H9 (cell line): ENCODE measurements at regions not wholly inside any gene's neighbourhood (a gene's known extent, or its start where the extent isn't known, plus 50 kb on each side); places are given as distances from the start of the nearest gene placed in this dataset.

Experiments
- DNase-seq: peaks from one replicate; pipeline ENCODE4 v3.0.0-alpha.2; 2017
- H2AFZ ChIP-seq: one replicate; pipeline ENCODE4 v1.6.1; 2013; ENCODE audit warnings: mild to moderate bottlenecking, low read length, control low read depth, moderate library complexity
- H2AK5ac ChIP-seq: 2 replicates; pipeline ENCODE4 v1.6.1; 2013; ENCODE audit warnings: low read length, control low read depth, mixed read lengths; ENCODE audit not compliant: insufficient read length
- H2BK120ac ChIP-seq: one replicate; pipeline ENCODE4 v1.6.1; 2013; ENCODE audit warnings: low read depth, mild to moderate bottlenecking, low read length, control low read depth, inconsistent platforms; ENCODE audit not compliant: poor library complexity, severe bottlenecking
- H2BK12ac ChIP-seq: 2 replicates; pipeline ENCODE4 v1.6.1; 2013; ENCODE audit warnings: low read length, control low read depth, mixed read lengths, low read depth; ENCODE audit not compliant: insufficient read length
- H2BK15ac ChIP-seq: 2 replicates; pipeline ENCODE4 v1.6.1; 2013; ENCODE audit warnings: low read depth, low read length, control low read depth
- H2BK20ac ChIP-seq: one replicate; pipeline ENCODE4 v1.6.1; 2013; ENCODE audit warnings: low read depth, mild to moderate bottlenecking, low read length, control low read depth, inconsistent platforms; ENCODE audit not compliant: poor library complexity, severe bottlenecking
- H2BK5ac ChIP-seq: 2 replicates; pipeline ENCODE4 v1.6.1; 2013; ENCODE audit warnings: low read length, control low read depth, mixed read lengths; ENCODE audit not compliant: insufficient read length
- H3K14ac ChIP-seq: 2 replicates; pipeline ENCODE4 v1.6.1; 2013; ENCODE audit warnings: low read length, control low read depth; ENCODE audit not compliant: insufficient read depth
- H3K18ac ChIP-seq: 2 replicates; pipeline ENCODE4 v1.6.1; 2013; ENCODE audit warnings: low read depth, mild to moderate bottlenecking, mixed read lengths, low read length, control low read depth; ENCODE audit not compliant: insufficient read length
- H3K23ac ChIP-seq: 2 replicates; pipeline ENCODE4 v1.6.1; 2013; ENCODE audit warnings: low read length, control low read depth, mixed read lengths, low read depth; ENCODE audit not compliant: insufficient read length
- H3K23me2 ChIP-seq: 2 replicates; pipeline ENCODE4 v1.6.1; 2013; ENCODE audit warnings: low read depth, mild to moderate bottlenecking, mixed read lengths, low read length, control low read depth; ENCODE audit not compliant: insufficient read length, poor library complexity, severe bottlenecking
- H3K27ac ChIP-seq: 2 replicates; pipeline ENCODE4 v1.5.1; 2013; ENCODE audit warnings: low read length, control low read depth, mixed read lengths, low read depth; ENCODE audit not compliant: insufficient read length
- H3K27me3 ChIP-seq: 2 replicates; pipeline ENCODE4 v1.6.1; 2013; ENCODE audit warnings: low read length, control low read depth, inconsistent platforms; ENCODE audit not compliant: insufficient read depth
- H3K4ac ChIP-seq: 2 replicates; pipeline ENCODE4 v1.6.1; 2013; ENCODE audit warnings: low read depth, mild to moderate bottlenecking, control low read depth, inconsistent platforms, low read length, moderate library complexity
- H3K4me1 ChIP-seq: 2 replicates; pipeline ENCODE4 v1.6.1; 2013; ENCODE audit warnings: low read length, control low read depth, inconsistent platforms; ENCODE audit not compliant: insufficient read depth
- H3K4me2 ChIP-seq: 2 replicates; pipeline ENCODE4 v1.6.1; 2013; ENCODE audit warnings: low read length, control low read depth, mixed read lengths; ENCODE audit not compliant: insufficient read length, insufficient read depth
- H3K56ac ChIP-seq: 2 replicates; pipeline ENCODE4 v1.6.1; 2013; ENCODE audit warnings: low read depth, mild to moderate bottlenecking, mixed read lengths, low read length, control low read depth; ENCODE audit not compliant: insufficient read length
- H3K79me1 ChIP-seq: 2 replicates; pipeline ENCODE4 v1.6.1; 2013; ENCODE audit warnings: low read depth, mild to moderate bottlenecking, moderate library complexity, low read length, control low read depth, inconsistent platforms; ENCODE audit not compliant: insufficient read depth, poor library complexity, severe bottlenecking
- H3K79me2 ChIP-seq: 2 replicates; pipeline ENCODE4 v1.6.1; 2013; ENCODE audit warnings: low read length, control low read depth, inconsistent platforms; ENCODE audit not compliant: insufficient read depth
- H3K9ac ChIP-seq: 2 replicates; pipeline ENCODE4 v1.6.1; 2013; ENCODE audit warnings: low read length, control low read depth, mixed read lengths; ENCODE audit not compliant: insufficient read length; ENCODE audit errors: extremely low read depth
- H3K9me3 ChIP-seq: one replicate; pipeline ENCODE4 v1.6.1; 2013; ENCODE audit warnings: low read depth, low read length, inconsistent platforms; ENCODE audit not compliant: control insufficient read depth
- H3T11ph ChIP-seq: one replicate; pipeline ENCODE4 v1.6.1; 2013; ENCODE audit warnings: mild to moderate bottlenecking, low read length, control low read depth, inconsistent platforms
- H4K20me1 ChIP-seq: one replicate; pipeline ENCODE4 v1.6.1; 2013; ENCODE audit not compliant: control insufficient read depth, insufficient read length, insufficient read depth
- H4K5ac ChIP-seq: 2 replicates; pipeline ENCODE4 v1.6.1; 2013; ENCODE audit warnings: low read depth, mild to moderate bottlenecking, mixed read lengths, low read length, control low read depth; ENCODE audit not compliant: insufficient read length
- H4K8ac ChIP-seq: replicated peaks from 2 replicates; pipeline ENCODE4 v1.6.1; 2013; ENCODE audit warnings: low read length, control low read depth, mixed read lengths, low read depth; ENCODE audit not compliant: insufficient read length
- H4K91ac ChIP-seq: 2 replicates; pipeline ENCODE4 v1.6.1; 2013; ENCODE audit warnings: low read depth, mild to moderate bottlenecking, moderate library complexity, mixed read lengths, low read length, control low read depth; ENCODE audit not compliant: insufficient read length
- H3K27ac Mint-ChIP-seq, 3 experiments: 2 replicates in 2 of 3; 3 replicates in 1 of 3; pipeline ENCODE4 v1.8.0; 2020 to 2021; ENCODE audit warnings: mixed read lengths in 3 of 3, mild to moderate bottlenecking in 1 of 3, moderate library complexity in 1 of 3
- H3K27me3 Mint-ChIP-seq: 2 replicates; pipeline ENCODE4 v1.8.0; 2021; ENCODE audit warnings: low read depth, mild to moderate bottlenecking, moderate library complexity, mixed read lengths
- H3K36me3 Mint-ChIP-seq, 3 experiments: 2 replicates in 2 of 3; 3 replicates in 1 of 3; pipeline ENCODE4 v1.8.0; 2020 to 2021; ENCODE audit warnings: low read depth in 3 of 3, mixed read lengths in 3 of 3; ENCODE audit not compliant: insufficient read depth in 1 of 3
- H3K4me1 Mint-ChIP-seq, 2 experiments: 2 replicates each; pipeline ENCODE4 v1.8.0; 2020; ENCODE audit warnings: mixed read lengths in 2 of 2
- H3K4me3 Mint-ChIP-seq, 2 experiments: 2 replicates in 1 of 2; 3 replicates in 1 of 2; pipeline ENCODE4 v1.8.0; 2020 to 2021; ENCODE audit warnings: mild to moderate bottlenecking in 2 of 2, mixed read lengths in 2 of 2, moderate library complexity in 1 of 2
- H3K9me3 Mint-ChIP-seq, 2 experiments: 2 replicates in 1 of 2; 3 replicates in 1 of 2; pipeline ENCODE4 v1.8.0; 2020; ENCODE audit warnings: mild to moderate bottlenecking in 2 of 2, mixed read lengths in 2 of 2, moderate library complexity in 1 of 2
- WGBS: extraction: QIAGEN DNeasy Blood & Tissue Kit; methylation state at CpG from one replicate; pipeline ENCODE4 v1.1.7; 2013; ENCODE audit warnings: missing lambda C conversion rate, low lambda C conversion rate, mixed read lengths; ENCODE audit not compliant: insufficient read length; ENCODE audit errors: extremely low coverage; 5-methylcytosine and 5-hydroxymethylcytosine counted together
- TF ChIP-seq, protein P1 (sequence below): fragments of 200-600 bp; sonication (generic); conservative IDR thresholded peaks from 3 replicates; pipeline ENCODE4 v1.8.0; 2021; ENCODE audit warnings: antibody characterized with exemption, mild to moderate bottlenecking

- no peaks in the 10 kb centered on the region for H4K20me1 ChIP-seq
- no peak overlapping the region for H2AFZ ChIP-seq
- no peaks in the 10 kb centered on the region for H3K4me1 ChIP-seq
- no peak overlapping the region for H3K18ac ChIP-seq
- H3K27ac ChIP-seq, result no peak overlapping the region
- H2BK5ac ChIP-seq, result no peak overlapping the region
- no peaks in the 10 kb centered on the region for H3K9me3 ChIP-seq
- H4K8ac ChIP-seq, result no peak overlapping the region
- no peak overlapping the region for H3K27ac Mint-ChIP-seq
- H3K56ac ChIP-seq, result no peak overlapping the region
- no peaks in the 10 kb centered on the region for H3K27me3 ChIP-seq
- no peak overlapping the region for H2AK5ac ChIP-seq
- H3K4me3 Mint-ChIP-seq, result no peak overlapping the region
- peaks cover 3 to 19% (median 9%) of the 10 kb centered on the region in 3 experiments for H3K36me3 Mint-ChIP-seq
- whole genome bisulfite sequencing, result no CpG with 5 or more reads among the region's 5 CpGs
- no peak overlapping the region for H2BK20ac ChIP-seq
- peaks cover 28 to 39% of the 10 kb centered on the region in 2 experiments for H3K9me3 Mint-ChIP-seq
- H2BK12ac ChIP-seq, result no peak overlapping the region
- H3K14ac ChIP-seq, result no peak overlapping the region
- peaks cover 18 to 20% of the 10 kb centered on the region in 2 experiments for H3K4me1 Mint-ChIP-seq
- H3K23me2 ChIP-seq, result no peaks in the 10 kb centered on the region
- no peak overlapping the region for H3K4ac ChIP-seq
- TF ChIP-seq, protein P1, sequence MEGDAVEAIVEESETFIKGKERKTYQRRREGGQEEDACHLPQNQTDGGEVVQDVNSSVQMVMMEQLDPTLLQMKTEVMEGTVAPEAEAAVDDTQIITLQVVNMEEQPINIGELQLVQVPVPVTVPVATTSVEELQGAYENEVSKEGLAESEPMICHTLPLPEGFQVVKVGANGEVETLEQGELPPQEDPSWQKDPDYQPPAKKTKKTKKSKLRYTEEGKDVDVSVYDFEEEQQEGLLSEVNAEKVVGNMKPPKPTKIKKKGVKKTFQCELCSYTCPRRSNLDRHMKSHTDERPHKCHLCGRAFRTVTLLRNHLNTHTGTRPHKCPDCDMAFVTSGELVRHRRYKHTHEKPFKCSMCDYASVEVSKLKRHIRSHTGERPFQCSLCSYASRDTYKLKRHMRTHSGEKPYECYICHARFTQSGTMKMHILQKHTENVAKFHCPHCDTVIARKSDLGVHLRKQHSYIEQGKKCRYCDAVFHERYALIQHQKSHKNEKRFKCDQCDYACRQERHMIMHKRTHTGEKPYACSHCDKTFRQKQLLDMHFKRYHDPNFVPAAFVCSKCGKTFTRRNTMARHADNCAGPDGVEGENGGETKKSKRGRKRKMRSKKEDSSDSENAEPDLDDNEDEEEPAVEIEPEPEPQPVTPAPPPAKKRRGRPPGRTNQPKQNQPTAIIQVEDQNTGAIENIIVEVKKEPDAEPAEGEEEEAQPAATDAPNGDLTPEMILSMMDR, result no peak
- no peak overlapping the region for H3K23ac ChIP-seq
- no peak overlapping the region for H3T11ph ChIP-seq
- peaks cover 6% of the 10 kb centered on the region for H3K27me3 Mint-ChIP-seq
- H3K79me1 ChIP-seq, result no peaks in the 10 kb centered on the region
- H2BK120ac ChIP-seq, result no peak overlapping the region
- H2BK15ac ChIP-seq, result no peak overlapping the region
- no peak overlapping the region for H4K5ac ChIP-seq
- no peak overlapping the region for H4K91ac ChIP-seq
- H3K79me2 ChIP-seq, result no peaks in the 10 kb centered on the region
- no peak for DNase-seq
- H3K4me2 ChIP-seq, result no peak overlapping the region
- no peak overlapping the region for H3K9ac ChIP-seq
These were observed 72.9 kb upstream of the SLC22A16 start for GRCh38 chr6:110549277-110549676.
